ENCODE measurements at regions not wholly inside any gene's neighbourhood (a gene's known extent, or its start where the extent isn't known, plus 50 kb on each side); places are given as distances from the start of the nearest gene placed in this dataset.
"Not testable (repeated sequence)": the region's sequence is repeated elsewhere in the genome, so short reads cannot be mapped to it uniquely, and the experiment has no call there.

- Mint-ChIP-seq H3K27me3 (peaks cover 24% of the 10 kb centered on the region), H3K36me3 (ENCODE audit: insufficient read depth) (no peaks in the 10 kb centered on the region), H3K9me3 (no peaks in the 10 kb centered on the region), H3K4me3 (no peak overlapping the region), H3K27ac (ENCODE audit: low read depth) (no peak overlapping the region), H3K4me1 (no peaks in the 10 kb centered on the region)
- no peak for ATAC-seq (replicated peaks; ENCODE audit: extremely low read depth, poor library complexity, severe bottlenecking)
- DNase-seq (ENCODE audit: low spot score in 2 of 2) = no peak
Measured at GRCh38 chr5:168086746-168087145, 204.7 kb upstream of the WWC1 start.

GRCh38 chr5:168088410-168089173 is 202.9 kb upstream of the WWC1 start:
- Mint-ChIP-seq H3K4me1 (no peaks in the 10 kb centered on the region), H3K36me3 (ENCODE audit: insufficient read depth) (no peaks in the 10 kb centered on the region), H3K4me3 (no peak overlapping the region), H3K9me3 (no peaks in the 10 kb centered on the region), H3K27ac (ENCODE audit: low read depth) (no peak overlapping the region), H3K27me3 (peaks cover 21% of the 10 kb centered on the region)
- DNase-seq (ENCODE audit: low spot score in 2 of 2) (no peak), ATAC-seq (replicated peaks; ENCODE audit: extremely low read depth, poor library complexity, severe bottlenecking) (no peak)

- peaks cover 13% of the 10 kb centered on the region for H3K27me3 Mint-ChIP-seq
- no peaks in the 10 kb centered on the region for H3K4me1 Mint-ChIP-seq
- H3K36me3 Mint-ChIP-seq (ENCODE audit: insufficient read depth) = no peaks in the 10 kb centered on the region
- ATAC-seq (replicated peaks; ENCODE audit: extremely low read depth, poor library complexity, severe bottlenecking) = no peak
- no peaks in the 10 kb centered on the region for H3K9me3 Mint-ChIP-seq
- H3K4me3 Mint-ChIP-seq = no peak overlapping the region
- no peak for DNase-seq (ENCODE audit: low spot score in 2 of 2)
- no peak overlapping the region for H3K27ac Mint-ChIP-seq (ENCODE audit: low read depth)
Measured at GRCh38 chr5:168089201-168089887, 202.1 kb upstream of the WWC1 start.

DNA sequence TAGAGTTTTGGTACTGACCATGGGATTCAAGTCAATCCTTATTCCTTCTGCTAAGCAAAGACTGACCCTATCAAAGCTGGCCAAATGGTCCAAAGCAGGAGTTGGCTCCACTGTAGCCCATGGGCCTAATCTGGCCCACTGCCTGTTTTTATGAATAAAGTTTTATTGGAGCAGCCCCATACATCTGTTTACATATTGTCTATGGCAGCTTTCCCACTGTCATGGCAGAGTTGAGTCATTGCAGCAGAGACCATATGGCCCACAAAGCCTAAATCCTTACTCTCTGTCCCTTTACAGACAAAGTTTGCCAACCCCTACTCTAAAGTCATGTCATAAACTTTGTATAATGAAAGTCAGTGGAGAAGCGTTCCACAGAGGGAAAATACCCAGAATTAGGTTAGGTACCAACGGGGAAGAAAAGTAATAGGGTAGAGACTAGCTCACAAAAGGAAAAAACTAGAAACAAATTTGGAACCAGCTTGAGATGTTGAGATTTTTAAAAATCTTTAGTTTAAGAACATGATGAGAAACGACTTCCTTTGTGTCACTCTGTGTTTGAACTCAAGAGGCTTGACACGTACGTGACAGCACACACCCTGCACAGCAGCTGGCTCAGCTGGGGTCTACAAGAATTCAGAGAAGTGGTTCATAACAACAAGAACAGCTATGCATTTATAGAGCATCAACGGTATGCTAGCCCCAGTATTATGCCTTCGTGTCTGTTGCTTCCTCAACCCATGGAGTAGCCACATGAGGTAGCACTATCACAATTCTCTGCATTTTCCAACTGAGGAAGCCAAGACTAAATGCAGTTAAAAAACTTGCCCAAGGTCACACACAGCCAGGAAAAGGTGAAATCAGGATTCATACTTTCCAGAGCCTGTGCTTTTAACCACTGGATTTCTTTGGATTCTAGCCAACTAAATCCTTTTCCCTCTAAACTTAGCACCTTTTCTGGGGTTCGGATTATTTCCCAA is 198.9 kb upstream of the WWC1 start:
- ATAC-seq (replicated peaks; ENCODE audit: extremely low read depth, poor library complexity, severe bottlenecking) = no peak
- H3K4me1 Mint-ChIP-seq = no peaks in the 10 kb centered on the region
- no peak overlapping the region for H3K4me3 Mint-ChIP-seq
- no peaks in the 10 kb centered on the region for H3K9me3 Mint-ChIP-seq
- peaks cover 11% of the 10 kb centered on the region for H3K27me3 Mint-ChIP-seq
- no peak overlapping the region for H3K27ac Mint-ChIP-seq (ENCODE audit: low read depth)
- DNase-seq (ENCODE audit: low spot score in 2 of 2) = no peak
- no peaks in the 10 kb centered on the region for H3K36me3 Mint-ChIP-seq (ENCODE audit: insufficient read depth)

- Mint-ChIP-seq H3K4me1 (no peaks in the 10 kb centered on the region), H3K27ac (ENCODE audit: low read depth) (no peak overlapping the region), H3K4me3 (no peak overlapping the region), H3K27me3 (peaks cover 19% of the 10 kb centered on the region), H3K9me3 (no peaks in the 10 kb centered on the region), H3K36me3 (ENCODE audit: insufficient read depth) (no peaks in the 10 kb centered on the region)
- DNase-seq (ENCODE audit: low spot score in 2 of 2) (no peak), ATAC-seq (replicated peaks; ENCODE audit: extremely low read depth, poor library complexity, severe bottlenecking) (no peak)
Measured at GRCh38 chr5:168093200-168093910, 198.1 kb upstream of the WWC1 start.

GRCh38 chr5:168096525-168096924 is 194.9 kb upstream of the WWC1 start:
- Mint-ChIP-seq H3K36me3 (ENCODE audit: insufficient read depth) (no peaks in the 10 kb centered on the region), H3K9me3 (no peaks in the 10 kb centered on the region), H3K4me1 (no peaks in the 10 kb centered on the region), H3K27me3 (peaks cover 20% of the 10 kb centered on the region), H3K27ac (ENCODE audit: low read depth) (no peak overlapping the region), H3K4me3 (no peak overlapping the region)
- no peak for ATAC-seq (replicated peaks; ENCODE audit: extremely low read depth, poor library complexity, severe bottlenecking)
- no peak for DNase-seq (ENCODE audit: low spot score in 2 of 2)

GRCh38 chr5:168097876-168098653 is 193.4 kb upstream of the WWC1 start:
- peaks cover 20% of the 10 kb centered on the region for H3K27me3 Mint-ChIP-seq
- H3K9me3 Mint-ChIP-seq = no peaks in the 10 kb centered on the region
- ATAC-seq (replicated peaks; ENCODE audit: extremely low read depth, poor library complexity, severe bottlenecking) = no peak

GRCh38 chr5:168101352-168101751 is 190.1 kb upstream of the WWC1 start:
- Mint-ChIP-seq H3K4me3 (no peak overlapping the region), H3K27me3 (peaks cover 27% of the 10 kb centered on the region), H3K9me3 (no peaks in the 10 kb centered on the region), H3K36me3 (ENCODE audit: insufficient read depth) (no peaks in the 10 kb centered on the region), H3K27ac (ENCODE audit: low read depth) (no peak overlapping the region), H3K4me1 (no peaks in the 10 kb centered on the region)
- DNase-seq (ENCODE audit: low spot score in 2 of 2) = no peak
- no peak for ATAC-seq (replicated peaks; ENCODE audit: extremely low read depth, poor library complexity, severe bottlenecking)

More at GRCh38 chr5:168097876-168098653, 193.4 kb upstream of the WWC1 start:
- H3K4me3 Mint-ChIP-seq = no peak overlapping the region
- no peak overlapping the region for H3K27ac Mint-ChIP-seq (ENCODE audit: low read depth)
- H3K4me1 Mint-ChIP-seq = no peaks in the 10 kb centered on the region
- DNase-seq (ENCODE audit: low spot score in 2 of 2) = no peak
- no peaks in the 10 kb centered on the region for H3K36me3 Mint-ChIP-seq (ENCODE audit: insufficient read depth)

- not testable (repeated sequence) for H3K4me1 Mint-ChIP-seq; H3K27ac Mint-ChIP-seq (ENCODE audit: low read depth); ATAC-seq (replicated peaks; ENCODE audit: extremely low read depth, poor library complexity, severe bottlenecking); H3K36me3 Mint-ChIP-seq (ENCODE audit: insufficient read depth); H3K4me3 Mint-ChIP-seq; H3K9me3 Mint-ChIP-seq; DNase-seq (ENCODE audit: low spot score in 2 of 2)
- peaks cover 22% of the 10 kb centered on the region for H3K27me3 Mint-ChIP-seq
Measured at GRCh38 chr5:168103018-168103417, 188.4 kb upstream of the WWC1 start.

GRCh38 chr5:168104350-168104749 is 187.1 kb upstream of the WWC1 start:
- Mint-ChIP-seq H3K27me3 (peaks cover 28% of the 10 kb centered on the region), H3K36me3 (ENCODE audit: insufficient read depth) (no peaks in the 10 kb centered on the region), H3K27ac (ENCODE audit: low read depth) (no peak overlapping the region), H3K4me3 (no peak overlapping the region), H3K9me3 (no peaks in the 10 kb centered on the region), H3K4me1 (no peaks in the 10 kb centered on the region)
- DNase-seq (ENCODE audit: low spot score in 2 of 2) (no peak), ATAC-seq (replicated peaks; ENCODE audit: extremely low read depth, poor library complexity, severe bottlenecking) (no peak)

DNA sequence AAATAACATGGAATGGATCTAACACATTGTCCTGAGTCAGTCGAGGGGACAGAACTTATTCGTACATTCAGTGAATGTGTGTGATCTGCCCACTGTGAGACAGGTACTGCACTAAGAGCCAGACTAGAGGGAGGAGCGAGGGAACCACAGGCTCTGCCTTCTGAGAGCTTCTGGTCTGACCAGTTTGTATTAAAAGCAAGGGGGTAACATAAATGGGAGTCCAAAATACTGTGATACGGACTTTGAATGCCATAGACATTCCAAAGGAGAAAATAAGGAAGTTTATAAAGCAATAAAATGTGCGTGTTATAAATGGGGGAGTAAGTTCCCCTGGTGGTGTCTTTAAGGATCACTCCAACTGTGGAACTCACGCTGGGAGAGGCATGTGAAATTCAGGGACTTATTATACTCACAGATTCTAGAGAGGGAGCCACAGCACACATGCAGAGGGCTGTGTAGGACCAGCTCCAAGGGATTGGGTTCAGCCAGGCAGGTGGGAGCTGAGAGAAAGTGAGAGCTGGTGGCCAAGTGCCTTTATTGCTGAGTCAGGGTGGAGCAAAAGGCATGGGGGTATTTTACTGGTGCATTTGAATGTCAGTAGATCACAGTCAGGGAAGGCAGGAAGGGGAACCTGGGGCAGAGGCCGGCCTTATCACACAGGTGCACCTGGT is 186.5 kb upstream of the WWC1 start:
- no peak overlapping the region for H3K4me3 Mint-ChIP-seq
- no peaks in the 10 kb centered on the region for H3K9me3 Mint-ChIP-seq
- DNase-seq (ENCODE audit: low spot score in 2 of 2) = no peak
- peaks cover 28% of the 10 kb centered on the region for H3K27me3 Mint-ChIP-seq
- no peaks in the 10 kb centered on the region for H3K36me3 Mint-ChIP-seq (ENCODE audit: insufficient read depth)
- ATAC-seq (replicated peaks; ENCODE audit: extremely low read depth, poor library complexity, severe bottlenecking) = no peak
- no peak overlapping the region for H3K27ac Mint-ChIP-seq (ENCODE audit: low read depth)
- no peaks in the 10 kb centered on the region for H3K4me1 Mint-ChIP-seq
